GM12878 (cell line): ENCODE measurements at regions not wholly inside any gene's neighbourhood (a gene's known extent, or its start where the extent isn't known, plus 50 kb on each side); places are given as distances from the start of the nearest gene placed in this dataset.

ENCODE experiments used
- CEBPB ChIP-seq, 2 experiments: fragments of 150-350 bp in 1 of 2; IDR thresholded peaks; 2 replicates each; pipeline ENCODE4 v1.6.1; 2012 to 2014; ENCODE audit warnings: low read depth in 2 of 2, low read length in 2 of 2, borderline replicate concordance in 1 of 2, inconsistent platforms in 1 of 2
- EZH2 ChIP-seq: IDR thresholded peaks from 2 replicates; pipeline ENCODE4 v1.6.1; 2012; ENCODE audit warnings: low read depth, mild to moderate bottlenecking, control low read depth, inconsistent platforms, low read length, borderline replicate concordance; ENCODE audit not compliant: control insufficient read depth
- KDM1A ChIP-seq: fragments of 200-600 bp; sonication (generic); IDR thresholded peaks from 2 replicates; pipeline ENCODE4 v1.6.1; 2016; ENCODE audit warnings: borderline replicate concordance
- MTA3 ChIP-seq: IDR thresholded peaks from 2 replicates; pipeline ENCODE4 v1.6.1; 2012; ENCODE audit warnings: low read length, inconsistent platforms, borderline replicate concordance
- PAX5 ChIP-seq: IDR thresholded peaks from 2 replicates; pipeline ENCODE4 v1.6.1; 2011; ENCODE audit warnings: low read depth, low read length, borderline replicate concordance
- POLR2AphosphoS2 ChIP-seq: IDR thresholded peaks from 2 replicates; pipeline ENCODE4 v1.6.1; 2011; ENCODE audit warnings: low read depth, mild to moderate bottlenecking, low read length, improper control_type of control experiment, moderate library complexity
- POLR2AphosphoS5 ChIP-seq: IDR thresholded peaks from 2 replicates; pipeline ENCODE4 v1.6.1; 2011; ENCODE audit warnings: mild to moderate bottlenecking, low read length, inconsistent platforms
- RUNX3 ChIP-seq: IDR thresholded peaks from 2 replicates; pipeline ENCODE4 v1.6.1; 2012; ENCODE audit warnings: low read length, inconsistent platforms
- ZNF207 ChIP-seq: fragments of 450-650 bp; IDR thresholded peaks from 2 replicates; pipeline ENCODE4 v1.6.1; 2014; ENCODE audit warnings: antibody characterized with exemption, mild to moderate bottlenecking, borderline replicate concordance
- TF ChIP-seq, protein P1 (sequence below), 3 experiments: IDR thresholded peaks in 2 of 3; conservative IDR thresholded peaks in 1 of 3; 2 replicates each; pipeline ENCODE4 v1.5.1; 2011; ENCODE audit warnings: low read depth in 3 of 3, low read length in 3 of 3, mild to moderate bottlenecking in 3 of 3, control low read depth in 2 of 3, moderate library complexity in 2 of 3, inconsistent platforms in 1 of 3, mixed read lengths in 1 of 3; ENCODE audit not compliant: control insufficient read depth in 2 of 3, insufficient read depth in 1 of 3; ENCODE audit errors: extremely low read depth in 1 of 3
- TF ChIP-seq, protein P2 (sequence below): IDR thresholded peaks from 2 replicates; pipeline ENCODE4 v1.6.1; 2012; ENCODE audit warnings: low read depth, low read length, improper control_type of control experiment
- TF ChIP-seq, protein P3 (sequence below): fragments of 150-350 bp; IDR thresholded peaks from 2 replicates; pipeline ENCODE4 v1.6.1; 2016; ENCODE audit warnings: low read depth, low read length
- TF ChIP-seq, protein P4 (sequence below): IDR thresholded peaks from 2 replicates; pipeline ENCODE4 v1.6.1; 2011; ENCODE audit warnings: mild to moderate bottlenecking, low read depth, low read length, moderate library complexity; ENCODE audit not compliant: insufficient replicate concordance

DNA sequence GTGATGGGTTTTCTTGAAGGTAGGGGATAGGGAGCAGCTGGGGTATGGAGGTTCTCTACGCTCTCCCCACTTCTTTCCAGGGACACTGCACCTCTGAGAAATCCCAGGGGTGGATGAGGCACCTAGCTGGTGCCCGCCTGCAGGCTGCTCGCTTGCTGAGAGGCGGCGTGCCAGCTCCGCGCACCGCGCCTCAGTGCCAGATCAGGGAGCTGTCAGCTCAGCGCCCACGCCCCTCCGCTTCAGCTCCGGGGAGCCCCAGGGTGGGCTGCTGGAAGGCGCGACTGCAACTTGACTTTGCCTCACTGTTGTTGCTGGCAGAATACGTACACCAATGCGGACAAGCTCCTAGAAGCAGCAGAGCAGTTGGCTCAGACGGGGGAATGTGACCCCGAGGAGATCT, 345.7 kb upstream of the UMPS start:
- TF ChIP-seq, protein P1, sequence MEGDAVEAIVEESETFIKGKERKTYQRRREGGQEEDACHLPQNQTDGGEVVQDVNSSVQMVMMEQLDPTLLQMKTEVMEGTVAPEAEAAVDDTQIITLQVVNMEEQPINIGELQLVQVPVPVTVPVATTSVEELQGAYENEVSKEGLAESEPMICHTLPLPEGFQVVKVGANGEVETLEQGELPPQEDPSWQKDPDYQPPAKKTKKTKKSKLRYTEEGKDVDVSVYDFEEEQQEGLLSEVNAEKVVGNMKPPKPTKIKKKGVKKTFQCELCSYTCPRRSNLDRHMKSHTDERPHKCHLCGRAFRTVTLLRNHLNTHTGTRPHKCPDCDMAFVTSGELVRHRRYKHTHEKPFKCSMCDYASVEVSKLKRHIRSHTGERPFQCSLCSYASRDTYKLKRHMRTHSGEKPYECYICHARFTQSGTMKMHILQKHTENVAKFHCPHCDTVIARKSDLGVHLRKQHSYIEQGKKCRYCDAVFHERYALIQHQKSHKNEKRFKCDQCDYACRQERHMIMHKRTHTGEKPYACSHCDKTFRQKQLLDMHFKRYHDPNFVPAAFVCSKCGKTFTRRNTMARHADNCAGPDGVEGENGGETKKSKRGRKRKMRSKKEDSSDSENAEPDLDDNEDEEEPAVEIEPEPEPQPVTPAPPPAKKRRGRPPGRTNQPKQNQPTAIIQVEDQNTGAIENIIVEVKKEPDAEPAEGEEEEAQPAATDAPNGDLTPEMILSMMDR (IDR thresholded peaks at IDR 0.05 in 2 of 3, conservative IDR thresholded peaks at IDR 0.05 in 1 of 3; ENCODE audit: control insufficient read depth in 2 of 3, extremely low read depth in 1 of 3, insufficient read depth in 1 of 3, low read depth in 3 of 3, low read length in 3 of 3) = no peak
- TF ChIP-seq EZH2 (no peak), PAX5 (no peak), CEBPB (IDR thresholded peaks at IDR 0.05; ENCODE audit: borderline replicate concordance in 1 of 2, low read depth in 2 of 2, low read length in 2 of 2) (no peak), ZNF207 (no peak), POLR2AphosphoS5 (no peak), MTA3 (no peak), POLR2AphosphoS2 (no peak), KDM1A (no peak), RUNX3 (no peak)
- TF ChIP-seq, protein P2, sequence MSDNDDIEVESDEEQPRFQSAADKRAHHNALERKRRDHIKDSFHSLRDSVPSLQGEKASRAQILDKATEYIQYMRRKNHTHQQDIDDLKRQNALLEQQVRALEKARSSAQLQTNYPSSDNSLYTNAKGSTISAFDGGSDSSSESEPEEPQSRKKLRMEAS = no peak
- TF ChIP-seq, protein P3, sequence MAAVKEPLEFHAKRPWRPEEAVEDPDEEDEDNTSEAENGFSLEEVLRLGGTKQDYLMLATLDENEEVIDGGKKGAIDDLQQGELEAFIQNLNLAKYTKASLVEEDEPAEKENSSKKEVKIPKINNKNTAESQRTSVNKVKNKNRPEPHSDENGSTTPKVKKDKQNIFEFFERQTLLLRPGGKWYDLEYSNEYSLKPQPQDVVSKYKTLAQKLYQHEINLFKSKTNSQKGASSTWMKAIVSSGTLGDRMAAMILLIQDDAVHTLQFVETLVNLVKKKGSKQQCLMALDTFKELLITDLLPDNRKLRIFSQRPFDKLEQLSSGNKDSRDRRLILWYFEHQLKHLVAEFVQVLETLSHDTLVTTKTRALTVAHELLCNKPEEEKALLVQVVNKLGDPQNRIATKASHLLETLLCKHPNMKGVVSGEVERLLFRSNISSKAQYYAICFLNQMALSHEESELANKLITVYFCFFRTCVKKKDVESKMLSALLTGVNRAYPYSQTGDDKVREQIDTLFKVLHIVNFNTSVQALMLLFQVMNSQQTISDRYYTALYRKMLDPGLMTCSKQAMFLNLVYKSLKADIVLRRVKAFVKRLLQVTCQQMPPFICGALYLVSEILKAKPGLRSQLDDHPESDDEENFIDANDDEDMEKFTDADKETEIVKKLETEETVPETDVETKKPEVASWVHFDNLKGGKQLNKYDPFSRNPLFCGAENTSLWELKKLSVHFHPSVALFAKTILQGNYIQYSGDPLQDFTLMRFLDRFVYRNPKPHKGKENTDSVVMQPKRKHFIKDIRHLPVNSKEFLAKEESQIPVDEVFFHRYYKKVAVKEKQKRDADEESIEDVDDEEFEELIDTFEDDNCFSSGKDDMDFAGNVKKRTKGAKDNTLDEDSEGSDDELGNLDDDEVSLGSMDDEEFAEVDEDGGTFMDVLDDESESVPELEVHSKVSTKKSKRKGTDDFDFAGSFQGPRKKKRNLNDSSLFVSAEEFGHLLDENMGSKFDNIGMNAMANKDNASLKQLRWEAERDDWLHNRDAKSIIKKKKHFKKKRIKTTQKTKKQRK = no peak
- TF ChIP-seq, protein P4, sequence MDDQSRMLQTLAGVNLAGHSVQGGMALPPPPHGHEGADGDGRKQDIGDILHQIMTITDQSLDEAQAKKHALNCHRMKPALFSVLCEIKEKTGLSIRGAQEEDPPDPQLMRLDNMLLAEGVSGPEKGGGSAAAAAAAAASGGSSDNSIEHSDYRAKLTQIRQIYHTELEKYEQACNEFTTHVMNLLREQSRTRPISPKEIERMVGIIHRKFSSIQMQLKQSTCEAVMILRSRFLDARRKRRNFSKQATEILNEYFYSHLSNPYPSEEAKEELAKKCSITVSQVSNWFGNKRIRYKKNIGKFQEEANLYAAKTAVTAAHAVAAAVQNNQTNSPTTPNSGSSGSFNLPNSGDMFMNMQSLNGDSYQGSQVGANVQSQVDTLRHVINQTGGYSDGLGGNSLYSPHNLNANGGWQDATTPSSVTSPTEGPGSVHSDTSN = no peak
